ENCODE measurements at regions not wholly inside any gene's neighbourhood (a gene's known extent, or its start where the extent isn't known, plus 50 kb on each side); places are given as distances from the start of the nearest gene placed in this dataset.

GRCh38 chr14:61847861-61848260, 85.6 kb downstream of the SNAPC1 start:
- no peak for DNase-seq

- no peak for DNase-seq
Observed at GRCh38 chr14:61854898-61855297, 92.7 kb downstream of the SNAPC1 start.

GRCh38 chr14:61860294-61860918, 98.2 kb downstream of the SNAPC1 start:
- DNase-seq, result peak; percentile 83

- no peak for DNase-seq
Observed at GRCh38 chr14:61861320-61861865, 99.2 kb downstream of the SNAPC1 start.

GRCh38 chr14:61864329-61864898, 102.2 kb downstream of the SNAPC1 start:
- no peak for DNase-seq

GRCh38 chr14:61866932-61867920, 105.0 kb downstream of the SNAPC1 start:
- no peak for DNase-seq

- DNase-seq, result no peak
Observed at GRCh38 chr14:61868846-61869245, 106.6 kb downstream of the SNAPC1 start.

GRCh38 chr14:61870163-61870562, 107.9 kb downstream of the SNAPC1 start:
- no peak for DNase-seq

- no peak for DNase-seq
Observed at GRCh38 chr14:61872452-61872851, 110.2 kb downstream of the SNAPC1 start.

GRCh38 chr14:61875483-61875882, 113.3 kb downstream of the SNAPC1 start:
- DNase-seq, result no peak

- DNase-seq, result no peak
Observed at GRCh38 chr14:61876362-61877034, 114.3 kb downstream of the SNAPC1 start.

- no peak for DNase-seq
Observed at GRCh38 chr14:61877035-61877390, 114.8 kb downstream of the SNAPC1 start.

GRCh38 chr14:61877768-61878167, 115.5 kb downstream of the SNAPC1 start:
- no peak for DNase-seq

- DNase-seq, result no peak
Observed at GRCh38 chr14:61878931-61879330, 116.7 kb downstream of the SNAPC1 start.

GRCh38 chr14:61881046-61881445, 118.8 kb downstream of the SNAPC1 start:
- no peak for DNase-seq

GRCh38 chr14:61884711-61885110, 122.5 kb downstream of the SNAPC1 start:
- DNase-seq, result no peak

- no peak for DNase-seq
Observed at GRCh38 chr14:61885203-61885961, 123.2 kb downstream of the SNAPC1 start.

GRCh38 chr14:61887628-61888027, 125.4 kb downstream of the SNAPC1 start:
- no peak for DNase-seq

GRCh38 chr14:61889914-61890351, 127.7 kb downstream of the SNAPC1 start:
- peak; percentile 62 for DNase-seq

- no peak for DNase-seq
Observed at GRCh38 chr14:61891170-61891569, 128.9 kb downstream of the SNAPC1 start.

- DNase-seq, result no peak
Observed at GRCh38 chr14:61891810-61892209, 129.6 kb downstream of the SNAPC1 start.

- DNase-seq, result no peak
Observed at GRCh38 chr14:61893371-61893940, 131.2 kb downstream of the SNAPC1 start.
